Hepatocyte (in vitro differentiated cells): ENCODE measurements at regions not wholly inside any gene's neighbourhood (a gene's known extent, or its start where the extent isn't known, plus 50 kb on each side); places are given as distances from the start of the nearest gene placed in this dataset.

Experiments
- DNase-seq: peaks from one replicate; pipeline ENCODE4 v3.0.0-alpha.2; 2016; ENCODE audit warnings: low spot score
- H2AFZ ChIP-seq: fragments of 200-600 bp; sonication (generic); 2 replicates; pipeline ENCODE4 v1.6.0; 2016; ENCODE audit warnings: antibody characterized with exemption, mild to moderate bottlenecking
- H3K27ac ChIP-seq: fragments of 200-600 bp; sonication (generic); 2 replicates; pipeline ENCODE4 v1.5.1; 2016; ENCODE audit warnings: mild to moderate bottlenecking
- H3K27me3 ChIP-seq: fragments of 200-600 bp; sonication (generic); 2 replicates; pipeline ENCODE4 v1.6.1; 2016
- H3K36me3 ChIP-seq: fragments of 200-600 bp; sonication (generic); replicated peaks from 2 replicates; pipeline ENCODE4 v1.5.1; 2016; ENCODE audit warnings: low read depth; ENCODE audit not compliant: insufficient read depth
- H3K4me1 ChIP-seq: fragments of 200-600 bp; sonication (generic); 2 replicates; pipeline ENCODE4 v1.5.1; 2016; ENCODE audit warnings: mild to moderate bottlenecking, moderate library complexity; ENCODE audit not compliant: insufficient read depth
- H3K4me2 ChIP-seq: fragments of 200-600 bp; sonication (generic); 2 replicates; pipeline ENCODE4 v1.6.0; 2016
- H3K4me3 ChIP-seq: fragments of 200-600 bp; sonication (generic); 2 replicates; pipeline ENCODE4 v1.5.1; 2016; ENCODE audit warnings: mild to moderate bottlenecking
- H3K79me2 ChIP-seq: fragments of 200-600 bp; sonication (generic); 2 replicates; pipeline ENCODE4 v1.6.0; 2017; ENCODE audit warnings: mild to moderate bottlenecking
- H3K9me2 ChIP-seq: fragments of 200-600 bp; sonication (generic); replicated peaks from 2 replicates; pipeline ENCODE4 v1.6.0; 2017; ENCODE audit warnings: mild to moderate bottlenecking; ENCODE audit not compliant: insufficient read depth
- H3K9me3 ChIP-seq: fragments of 200-600 bp; sonication (generic); 2 replicates; pipeline ENCODE4 v1.5.1; 2016; ENCODE audit warnings: low read depth, mild to moderate bottlenecking
- H4K20me1 ChIP-seq: fragments of 200-600 bp; sonication (generic); 2 replicates; pipeline ENCODE4 v1.6.0; 2016; ENCODE audit warnings: mild to moderate bottlenecking; ENCODE audit not compliant: insufficient read depth, poor library complexity, severe bottlenecking
- CTCF ChIP-seq: fragments of 200-600 bp; sonication (generic); IDR thresholded peaks from 2 replicates; pipeline ENCODE4 v1.5.1; 2016; ENCODE audit warnings: antibody characterized with exemption, mild to moderate bottlenecking; ENCODE audit not compliant: poor library complexity
- EZH2 ChIP-seq: fragments of 200-600 bp; sonication (generic); IDR thresholded peaks from 2 replicates; pipeline ENCODE4 v1.6.1; 2016; ENCODE audit warnings: antibody characterized with exemption, mild to moderate bottlenecking, borderline replicate concordance
- EZH2phosphoT487 ChIP-seq: fragments of 200-600 bp; sonication (generic); IDR thresholded peaks from one replicate; pipeline ENCODE4 v1.6.1; 2018; ENCODE audit warnings: antibody characterized with exemption, mild to moderate bottlenecking, low read depth, moderate library complexity; ENCODE audit not compliant: unreplicated experiment, severe bottlenecking
- WGBS: methylation state at CpG from one replicate; pipeline ENCODE4 v1.1.6; 2016; ENCODE audit warnings: low lambda C conversion rate; ENCODE audit errors: missing lambda C conversion rate; 5-methylcytosine and 5-hydroxymethylcytosine counted together

GRCh38 chr3:116837483-116837882 is 127.9 kb downstream of the TUSC7 start:
- WGBS = 72% methylated on average over 3 of the region's 3 CpGs
- no peak overlapping the region for H3K27ac ChIP-seq

GRCh38 chr3:116841003-116841735 is 131.6 kb downstream of the TUSC7 start:
- H3K9me3 ChIP-seq = no peaks in the 10 kb centered on the region
- TF ChIP-seq CTCF (no peak), EZH2phosphoT487 (no peak), EZH2 (no peak)
- WGBS = 73% methylated on average over 6 of the region's 6 CpGs

More at GRCh38 chr3:116837483-116837882, 127.9 kb downstream of the TUSC7 start:
- no peak for DNase-seq
- H2AFZ ChIP-seq = no peak overlapping the region
- H3K27me3 ChIP-seq = no peaks in the 10 kb centered on the region
- no peaks in the 10 kb centered on the region for H3K36me3 ChIP-seq
- no peaks in the 10 kb centered on the region for H4K20me1 ChIP-seq
- H3K79me2 ChIP-seq = no peaks in the 10 kb centered on the region
- no peaks in the 10 kb centered on the region for H3K9me2 ChIP-seq
- no peak overlapping the region for H3K4me2 ChIP-seq
- H3K4me3 ChIP-seq = no peak overlapping the region
- H3K9me3 ChIP-seq = no peaks in the 10 kb centered on the region
- no peaks in the 10 kb centered on the region for H3K4me1 ChIP-seq
- TF ChIP-seq EZH2phosphoT487 = no peak

GRCh38 chr3:116842254-116842957 is 132.8 kb downstream of the TUSC7 start:
- Histone ChIP-seq H3K79me2 (no peaks in the 10 kb centered on the region), H3K27ac (no peak overlapping the region), H3K4me3 (no peak overlapping the region), H3K36me3 (no peaks in the 10 kb centered on the region), H3K9me2 (no peaks in the 10 kb centered on the region), H4K20me1 (no peaks in the 10 kb centered on the region), H3K27me3 (no peaks in the 10 kb centered on the region), H3K9me3 (no peaks in the 10 kb centered on the region), H2AFZ (no peak overlapping the region), H3K4me2 (no peak overlapping the region), H3K4me1 (no peaks in the 10 kb centered on the region)
- TF ChIP-seq EZH2 = no peak
- 27% methylated on average over 2 of the region's 2 CpGs for WGBS
- DNase-seq = no peak

More at GRCh38 chr3:116841003-116841735, 131.6 kb downstream of the TUSC7 start:
- Histone ChIP-seq H3K4me1 (no peaks in the 10 kb centered on the region), H3K27ac (no peak overlapping the region), H3K4me3 (no peak overlapping the region), H3K36me3 (no peaks in the 10 kb centered on the region), H3K79me2 (no peaks in the 10 kb centered on the region), H4K20me1 (no peaks in the 10 kb centered on the region), H3K4me2 (no peak overlapping the region), H2AFZ (no peak overlapping the region), H3K27me3 (no peaks in the 10 kb centered on the region), H3K9me2 (no peaks in the 10 kb centered on the region)
- no peak for DNase-seq

GRCh38 chr3:116848248-116848829 is 138.8 kb downstream of the TUSC7 start:
- Histone ChIP-seq H3K4me2 (no peak overlapping the region), H2AFZ (no peak overlapping the region), H3K79me2 (no peaks in the 10 kb centered on the region), H3K9me3 (no peaks in the 10 kb centered on the region), H3K27me3 (no peaks in the 10 kb centered on the region), H3K4me3 (no peak overlapping the region), H3K4me1 (no peaks in the 10 kb centered on the region), H4K20me1 (no peaks in the 10 kb centered on the region), H3K27ac (no peak overlapping the region), H3K36me3 (no peaks in the 10 kb centered on the region), H3K9me2 (no peaks in the 10 kb centered on the region)
- 71% methylated on average over 3 of the region's 3 CpGs for WGBS
- no peak for TF ChIP-seq EZH2phosphoT487
- no peak for TF ChIP-seq EZH2
- no peak for TF ChIP-seq CTCF
- no peak for DNase-seq
